ENCODE measurements at regions not wholly inside any gene's neighbourhood (a gene's known extent, or its start where the extent isn't known, plus 50 kb on each side); places are given as distances from the start of the nearest gene placed in this dataset.

DNA sequence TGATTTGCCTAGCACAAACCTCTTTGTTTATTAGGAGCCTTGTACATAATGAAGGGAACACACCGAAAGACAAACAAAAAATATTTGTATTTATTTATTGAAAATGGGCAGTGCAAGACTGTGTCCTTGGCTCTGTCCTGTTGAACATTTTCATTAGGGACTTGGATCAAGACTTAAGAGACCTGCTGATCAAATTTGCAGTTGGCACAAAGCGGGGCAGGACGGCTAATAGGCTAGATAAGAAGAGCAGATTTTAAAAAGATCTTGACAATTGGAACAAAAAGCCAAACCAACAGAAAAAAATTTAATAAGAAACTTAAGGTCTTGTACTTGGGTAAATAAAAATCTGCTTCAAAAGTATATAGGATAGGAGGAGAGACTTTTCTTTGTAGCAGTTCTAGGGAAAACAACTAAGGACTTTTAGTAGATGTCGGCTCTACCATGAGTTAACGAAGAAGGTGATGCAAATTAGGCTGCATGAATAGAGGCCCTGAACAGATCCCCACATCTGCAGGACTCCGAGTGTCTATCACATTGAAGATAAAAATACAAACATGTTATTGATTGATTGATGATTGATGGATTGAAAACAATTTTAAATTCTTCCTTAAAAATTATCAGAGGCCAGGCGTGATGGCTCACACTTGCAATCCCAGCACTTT is 124.1 kb upstream of the SPACA1 start:
- TF ChIP-seq POLR2A (IDR thresholded peaks at IDR 0.05; ENCODE audit: low read length) = no peak
- TF ChIP-seq GATA1 (IDR thresholded peaks at IDR 0.05; ENCODE audit: low read depth, low read length) = no peak

Measured in erythroblast (primary cell).